K562 (cell line): ENCODE measurements at regions not wholly inside any gene's neighbourhood (a gene's known extent, or its start where the extent isn't known, plus 50 kb on each side); places are given as distances from the start of the nearest gene placed in this dataset.

ENCODE experiments used
- EP300 ChIP-seq: IDR thresholded peaks from 2 replicates; pipeline ENCODE4 v1.6.1; 2012; ENCODE audit warnings: low read length, improper control_type of control experiment
- GATA2 ChIP-seq: sonication (generic); formaldehyde crosslinking; IDR thresholded peaks from 2 replicates; pipeline ENCODE4 v1.4.0; 2020; ENCODE audit warnings: mild to moderate bottlenecking, missing genetic modification reagents
- KDM5B ChIP-seq: fragments of 200-600 bp; sonication (generic); IDR thresholded peaks from 2 replicates; pipeline ENCODE4 v1.6.1; 2012; ENCODE audit warnings: low read depth, mild to moderate bottlenecking, moderate library complexity, low read length, control low read depth, inconsistent platforms; ENCODE audit not compliant: insufficient replicate concordance
- MAX ChIP-seq: sonication (generic); formaldehyde crosslinking; IDR thresholded peaks from 2 replicates; pipeline ENCODE4 v1.9.0; 2022; ENCODE audit warnings: mild to moderate bottlenecking, missing genetic modification reagents
- NCOA4 ChIP-seq: fragments of 450-650 bp; IDR thresholded peaks from 2 replicates; pipeline ENCODE4 v1.6.1; 2018; ENCODE audit warnings: mild to moderate bottlenecking; ENCODE audit not compliant: partially characterized antibody
- NFE2 ChIP-seq: IDR thresholded peaks from 2 replicates; pipeline ENCODE4 v1.6.1; 2014; ENCODE audit warnings: antibody characterized with exemption, low read depth
- PHF20 ChIP-seq: fragments of 450-650 bp; IDR thresholded peaks from 2 replicates; pipeline ENCODE4 v1.6.1; 2018; ENCODE audit not compliant: partially characterized antibody
- PRPF4 ChIP-seq: fragments of 200-400 bp; formaldehyde crosslinking; IDR thresholded peaks from one replicate; pipeline ENCODE4 v1.6.1; 2017; ENCODE audit warnings: low read length, low read depth, mild to moderate bottlenecking; ENCODE audit not compliant: insufficient read depth, poor library complexity, severe bottlenecking

GRCh38 chr9:7921545-7922197 is 122.1 kb upstream of the DMAC1 start:
- no peak for TF ChIP-seq EP300
- no peak for TF ChIP-seq PHF20
- TF ChIP-seq MAX (CRISPR knock-in tag) = no peak
- no peak for TF ChIP-seq NFE2
- no peak for TF ChIP-seq PRPF4
- no peak for TF ChIP-seq KDM5B
- no peak for TF ChIP-seq NCOA4
- no peak for TF ChIP-seq GATA2
